GM13976 (cell line): ENCODE measurements at regions not wholly inside any gene's neighbourhood (a gene's known extent, or its start where the extent isn't known, plus 50 kb on each side); places are given as distances from the start of the nearest gene placed in this dataset.
"Not testable (repeated sequence)": the region's sequence is repeated elsewhere in the genome, so short reads cannot be mapped to it uniquely, and the experiment has no call there.

Source experiments
- DNase-seq: peaks from one replicate; pipeline ENCODE4 v3.0.0; 2012; ENCODE audit warnings: low spot score
- CTCF ChIP-seq: IDR thresholded peaks from 2 replicates; pipeline ENCODE4 v1.5.1; 2012; ENCODE audit warnings: borderline replicate concordance, mild to moderate bottlenecking; ENCODE audit not compliant: insufficient read depth; ENCODE audit errors: extremely low read depth, missing control alignments, control extremely low read depth
- in situ Hi-C: fragments of 300-500 bp; cut with MboI; formaldehyde crosslinking; loops from one replicate; pipeline ENCODE4 v1.12.0; 2022; ENCODE audit warnings: low sequenced_read_pairs, mixed read lengths, inconsistent platforms; ENCODE audit not compliant: unreplicated experiment

- no peak for TF ChIP-seq CTCF
- in situ Hi-C loops: no loop called here
- no peak for DNase-seq
These were observed 261.2 kb downstream of the NPHP4 start for GRCh38 chr1:5731110-5731423.

- no peak for DNase-seq
- in situ Hi-C loops: no loop called here
- TF ChIP-seq CTCF: no peak
These were observed 261.7 kb downstream of the NPHP4 start for GRCh38 chr1:5730272-5731109.

GRCh38 chr1:5729636-5730145 lies 262.5 kb downstream of the NPHP4 start:
- no peak for DNase-seq
- no peak for TF ChIP-seq CTCF
- in situ Hi-C loops: no loop called here

- in situ Hi-C loops: no loop called here
- no peak for DNase-seq
These were observed 263.4 kb downstream of the NPHP4 start for GRCh38 chr1:5728663-5729355.

GRCh38 chr1:5727871-5728643 lies 264.2 kb downstream of the NPHP4 start:
- in situ Hi-C loops: no loop called here
- DNase-seq: no peak
- no peak for TF ChIP-seq CTCF

More at GRCh38 chr1:5728663-5729355, 263.4 kb downstream of the NPHP4 start:
- no peak for TF ChIP-seq CTCF

- no peak for TF ChIP-seq CTCF
- no peak for DNase-seq
- in situ Hi-C loops: no loop called here
These were observed 265.0 kb downstream of the NPHP4 start for GRCh38 chr1:5727191-5727590.

GRCh38 chr1:5726586-5727184 lies 265.5 kb downstream of the NPHP4 start:
- DNase-seq, in situ Hi-C loops: not testable (repeated sequence)
